Mucosa of descending colon (tissue), 3 donors: ENCODE measurements at regions not wholly inside any gene's neighbourhood (a gene's known extent, or its start where the extent isn't known, plus 50 kb on each side); places are given as distances from the start of the nearest gene placed in this dataset.

ENCODE experiments used
- ATAC-seq: fragments of 200-7000 bp; cut with Tn5 transposase; one replicate; pipeline ENCODE4 v1.9.1; 2020; ENCODE audit warnings: mild to moderate bottlenecking, moderate library complexity
- DNase-seq, 3 donors: peaks; one replicate each; pipeline ENCODE4 v3.0.0-alpha.2; 2020
- H3K36me3 ChIP-seq: fragments of 200-600 bp; one replicate; pipeline ENCODE4 v1.8.0; 2021; ENCODE audit warnings: low read depth, mild to moderate bottlenecking
- H3K4me1 ChIP-seq: fragments of 200-600 bp; one replicate; pipeline ENCODE4 v1.8.0; 2021; ENCODE audit warnings: low read depth, mild to moderate bottlenecking
- H3K4me3 ChIP-seq: fragments of 200-600 bp; one replicate; pipeline ENCODE4 v1.8.0; 2021; ENCODE audit warnings: mild to moderate bottlenecking
- H3K9me3 ChIP-seq: fragments of 200-600 bp; one replicate; pipeline ENCODE4 v1.8.0; 2021; ENCODE audit warnings: mild to moderate bottlenecking
- intact Hi-C, 2 donors: fragments of 100-400 bp; cut with DNase I in 1 of 2; cut with micrococcal nuclease in 1 of 2; formaldehyde crosslinking; loops; one replicate each; pipeline versions ENCODE4 v1.11.0 to v1.11.1; 2022; cut with DNase I, micrococcal nuclease
- TF ChIP-seq, protein P1 (sequence below): fragments of 200-600 bp; IDR thresholded peaks from one replicate; pipeline ENCODE4 v1.8.0; 2022; ENCODE audit warnings: antibody characterized with exemption, mild to moderate bottlenecking
- donor health status: DM: no; HTN: no; CAD: no; lungs with moderate emphysema.
- donor health status: DM: no; HTN: no; CAD: no.
- donor health status: DM: no; HTN: yes; CAD: no.

DNA sequence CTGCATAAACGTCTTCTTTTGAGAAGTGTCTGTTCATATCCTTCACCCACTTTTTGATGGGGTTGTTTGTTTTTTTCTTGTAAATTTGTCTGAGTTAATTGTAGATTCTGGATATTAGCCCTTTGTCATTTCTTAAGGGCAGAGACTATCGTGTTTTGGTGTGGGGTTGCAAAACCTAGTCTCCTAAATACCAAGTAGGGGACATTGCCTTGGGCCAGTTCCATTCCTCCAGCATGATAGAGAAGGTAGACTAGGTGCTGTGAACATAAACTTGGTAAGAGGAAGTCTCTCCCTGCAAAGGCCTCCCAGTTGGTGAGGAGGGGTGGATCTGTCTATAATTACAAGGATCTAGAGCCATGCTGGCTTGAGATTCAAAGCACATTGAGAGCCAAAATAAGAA lies 390.7 kb downstream of the VRK1 start:
- no peak for ATAC-seq
- Histone ChIP-seq H3K9me3 (no peaks in the 10 kb centered on the region), H3K4me3 (no peak overlapping the region), H3K4me1 (no peaks in the 10 kb centered on the region), H3K36me3 (no peaks in the 10 kb centered on the region)
- intact Hi-C loops, result no loop called here
- TF ChIP-seq, protein P1, sequence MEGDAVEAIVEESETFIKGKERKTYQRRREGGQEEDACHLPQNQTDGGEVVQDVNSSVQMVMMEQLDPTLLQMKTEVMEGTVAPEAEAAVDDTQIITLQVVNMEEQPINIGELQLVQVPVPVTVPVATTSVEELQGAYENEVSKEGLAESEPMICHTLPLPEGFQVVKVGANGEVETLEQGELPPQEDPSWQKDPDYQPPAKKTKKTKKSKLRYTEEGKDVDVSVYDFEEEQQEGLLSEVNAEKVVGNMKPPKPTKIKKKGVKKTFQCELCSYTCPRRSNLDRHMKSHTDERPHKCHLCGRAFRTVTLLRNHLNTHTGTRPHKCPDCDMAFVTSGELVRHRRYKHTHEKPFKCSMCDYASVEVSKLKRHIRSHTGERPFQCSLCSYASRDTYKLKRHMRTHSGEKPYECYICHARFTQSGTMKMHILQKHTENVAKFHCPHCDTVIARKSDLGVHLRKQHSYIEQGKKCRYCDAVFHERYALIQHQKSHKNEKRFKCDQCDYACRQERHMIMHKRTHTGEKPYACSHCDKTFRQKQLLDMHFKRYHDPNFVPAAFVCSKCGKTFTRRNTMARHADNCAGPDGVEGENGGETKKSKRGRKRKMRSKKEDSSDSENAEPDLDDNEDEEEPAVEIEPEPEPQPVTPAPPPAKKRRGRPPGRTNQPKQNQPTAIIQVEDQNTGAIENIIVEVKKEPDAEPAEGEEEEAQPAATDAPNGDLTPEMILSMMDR, result no peak
- DNase-seq, result no peak

DNA sequence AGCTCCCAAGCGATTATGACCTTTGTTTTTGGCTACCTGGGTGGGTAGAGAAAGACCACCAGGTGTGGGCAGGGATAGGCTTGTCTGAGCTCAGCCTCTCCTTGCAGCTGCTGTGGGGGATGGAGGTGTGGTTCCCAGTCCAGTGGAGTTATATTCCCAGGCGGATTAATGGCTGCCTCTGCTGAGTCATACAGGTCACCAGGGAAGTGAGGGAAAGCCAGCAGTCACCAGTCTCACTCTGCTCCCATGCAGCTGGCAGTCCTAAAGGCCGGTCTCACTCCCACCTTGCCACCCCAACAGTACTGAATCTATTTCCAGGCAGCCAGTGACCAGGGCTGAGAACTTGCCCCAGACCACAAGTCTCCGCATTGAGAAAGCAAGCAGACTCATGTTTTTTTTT lies 399.2 kb downstream of the VRK1 start:
- TF ChIP-seq, protein P1, result no peak
- H3K4me1 ChIP-seq, result no peaks in the 10 kb centered on the region
- DNase-seq, result no peak
- H3K4me3 ChIP-seq, result no peak overlapping the region
- no peak for ATAC-seq
- H3K9me3 ChIP-seq, result peaks cover 3% of the 10 kb centered on the region
- H3K36me3 ChIP-seq, result no peaks in the 10 kb centered on the region
- intact Hi-C loops, result no loop called here

DNA sequence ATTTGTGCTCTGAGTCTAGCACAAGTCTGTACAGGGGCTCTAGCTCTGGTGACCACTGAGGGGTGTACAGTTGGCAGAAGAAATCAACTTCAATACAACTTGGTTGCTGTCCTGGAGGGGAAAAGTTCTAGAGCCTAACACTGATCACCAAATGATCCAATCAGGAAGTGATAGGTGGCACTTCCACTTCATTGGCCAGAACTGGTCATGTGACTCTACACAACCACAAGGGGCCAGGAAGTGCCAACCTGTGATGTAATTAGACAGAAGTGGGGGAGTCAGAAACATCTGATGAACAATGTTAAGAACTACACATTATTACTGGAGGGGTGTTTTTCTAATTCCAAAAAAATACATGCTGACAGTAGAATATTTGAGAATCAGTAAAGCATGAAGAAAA lies 401.6 kb downstream of the VRK1 start:
- Histone ChIP-seq H3K4me1 (no peaks in the 10 kb centered on the region), H3K36me3 (no peaks in the 10 kb centered on the region), H3K4me3 (no peak overlapping the region), H3K9me3 (peaks cover 3% of the 10 kb centered on the region)
- DNase-seq, result no peak
- TF ChIP-seq, protein P1, result no peak
- intact Hi-C loops, result no loop called here
- ATAC-seq, result no peak

DNA sequence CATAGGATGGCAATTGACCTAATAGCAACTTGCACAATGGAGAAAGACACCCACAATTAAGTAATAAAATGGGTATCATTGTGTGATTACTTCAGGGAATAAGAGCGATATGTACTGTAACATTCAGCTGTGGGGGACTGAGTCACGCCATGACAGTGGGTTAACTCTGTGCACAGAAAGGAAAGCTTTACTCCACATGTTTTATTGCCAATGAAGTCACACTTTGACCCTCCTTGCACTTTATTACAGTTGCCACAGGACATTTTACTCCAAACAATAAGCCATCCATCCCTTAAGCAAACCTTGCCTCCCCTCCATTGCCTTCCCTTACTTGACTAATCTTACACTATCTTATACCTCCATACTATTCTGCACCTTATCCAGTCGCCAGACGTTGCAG lies 403.1 kb downstream of the VRK1 start:
- no peaks in the 10 kb centered on the region for H3K4me1 ChIP-seq
- no peaks in the 10 kb centered on the region for H3K9me3 ChIP-seq
- no peak overlapping the region for H3K4me3 ChIP-seq
- TF ChIP-seq, protein P1, result no peak
- intact Hi-C loops, result no loop called here
- ATAC-seq (no peak), DNase-seq (no peak)
- H3K36me3 ChIP-seq, result no peaks in the 10 kb centered on the region

DNA sequence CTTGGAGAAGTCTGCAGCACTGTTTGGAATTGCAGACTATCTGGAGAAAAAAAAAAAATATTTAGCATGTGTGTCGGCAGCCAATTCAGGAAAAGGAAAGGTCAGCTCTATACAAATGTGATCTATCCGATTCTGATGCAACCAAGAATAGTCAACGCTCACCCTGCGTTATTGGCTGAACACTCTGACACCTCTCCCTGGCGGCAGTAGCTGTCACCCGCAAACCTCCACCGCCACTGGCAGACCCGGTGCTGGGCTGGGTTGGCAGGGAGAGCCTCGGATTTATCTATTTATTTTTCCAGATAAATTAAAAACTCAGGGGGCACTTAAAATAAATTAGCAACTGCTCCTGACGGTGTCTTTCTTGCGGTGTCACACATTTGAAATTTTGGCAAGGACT lies 409.7 kb downstream of the VRK1 start:
- DNase-seq (no peak), ATAC-seq (no peak)
- TF ChIP-seq, protein P1, result no peak
- intact Hi-C loops, result no loop called here
- no peaks in the 10 kb centered on the region for H3K4me1 ChIP-seq
- no peaks in the 10 kb centered on the region for H3K36me3 ChIP-seq
- no peaks in the 10 kb centered on the region for H3K9me3 ChIP-seq
- no peak overlapping the region for H3K4me3 ChIP-seq

DNA sequence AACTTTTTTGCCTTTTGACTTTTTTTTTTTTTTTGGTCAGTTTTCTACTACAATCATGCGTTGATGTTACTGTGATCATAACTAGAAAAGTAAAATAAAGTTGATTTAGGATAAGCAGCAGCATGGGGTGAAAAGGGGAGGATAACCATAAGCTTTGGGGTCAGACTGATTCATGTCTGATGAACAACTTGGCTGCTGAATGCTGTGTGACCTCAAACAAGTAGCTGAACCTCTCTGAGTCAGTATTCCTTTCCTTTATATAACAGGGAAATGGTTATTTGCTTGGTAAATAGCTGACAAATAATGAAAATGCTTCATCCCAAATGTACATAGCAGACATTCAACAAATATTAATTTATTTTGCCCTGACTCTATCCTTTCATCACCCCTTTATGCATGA lies 413.0 kb downstream of the VRK1 start:
- DNase-seq, result no peak
- intact Hi-C loops, result no loop called here
- ATAC-seq, result no peak
- Histone ChIP-seq H3K9me3 (no peaks in the 10 kb centered on the region), H3K4me3 (no peak overlapping the region), H3K4me1 (no peaks in the 10 kb centered on the region), H3K36me3 (no peaks in the 10 kb centered on the region)
- TF ChIP-seq, protein P1, result no peak
